WERI-Rb-1 (cell line): ENCODE measurements at regions not wholly inside any gene's neighbourhood (a gene's known extent, or its start where the extent isn't known, plus 50 kb on each side); places are given as distances from the start of the nearest gene placed in this dataset.

Experiments
- DNase-seq: peaks from one replicate; pipeline ENCODE4 v3.0.0-alpha.2; 2020
- H3K27ac ChIP-seq: fragments of 250-450 bp; sonication (Bioruptor Pico); 2 replicates; pipeline ENCODE4 v1.5.1; 2020; ENCODE audit warnings: mild to moderate bottlenecking, moderate library complexity
- H3K27me3 ChIP-seq: fragments of 250-450 bp; sonication (Bioruptor Pico); 2 replicates; pipeline ENCODE4 v1.5.1; 2021; ENCODE audit warnings: mild to moderate bottlenecking, low read depth, moderate library complexity; ENCODE audit not compliant: insufficient read depth, severe bottlenecking
- H3K36me3 ChIP-seq: fragments of 250-450 bp; sonication (Bioruptor Pico); 2 replicates; pipeline ENCODE4 v1.5.1; 2020; ENCODE audit warnings: mild to moderate bottlenecking, moderate library complexity
- H3K4me3 ChIP-seq: 2 replicates; pipeline ENCODE4 v1.5.1; 2011; ENCODE audit warnings: low read depth, mild to moderate bottlenecking, control low read depth, low read length
- H3K9me3 ChIP-seq: fragments of 250-450 bp; sonication (Bioruptor Pico); 2 replicates; pipeline ENCODE4 v1.5.1; 2021; ENCODE audit warnings: mild to moderate bottlenecking, moderate library complexity; ENCODE audit not compliant: severe bottlenecking
- CTCF ChIP-seq: IDR thresholded peaks from 2 replicates; pipeline ENCODE4 v1.5.1; 2011; ENCODE audit warnings: low read depth, mild to moderate bottlenecking, control low read depth, inconsistent platforms, low read length

- TF ChIP-seq CTCF = no peak
- no peak overlapping the region for H3K4me3 ChIP-seq
- no peaks in the 10 kb centered on the region for H3K9me3 ChIP-seq
- DNase-seq = no peak
- no peak overlapping the region for H3K27ac ChIP-seq
- no peaks in the 10 kb centered on the region for H3K36me3 ChIP-seq
- H3K27me3 ChIP-seq = no peaks in the 10 kb centered on the region
These were observed 1079.9 kb upstream of the ACO1 start for GRCh38 chr9:31304576-31304975.

DNA sequence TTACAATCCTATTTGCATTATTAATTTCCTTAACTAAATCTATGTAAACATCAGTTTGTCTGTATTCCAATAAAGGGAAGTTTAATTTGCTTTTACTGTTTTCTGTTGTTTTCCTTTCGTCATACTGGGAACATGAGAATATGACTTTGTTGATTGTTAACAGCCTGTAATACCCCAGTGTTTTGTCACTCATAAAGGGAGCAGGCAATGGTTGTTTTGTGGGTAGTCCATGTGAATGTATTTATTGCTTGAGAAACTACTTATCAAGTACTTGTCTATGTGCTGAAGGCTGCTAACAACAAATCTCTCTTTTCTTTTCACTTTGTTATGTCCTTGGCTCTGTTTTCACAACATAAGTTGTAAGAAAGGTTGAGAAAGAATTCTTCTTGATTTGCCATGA lies 1070.2 kb upstream of the ACO1 start:
- DNase-seq = no peak
- H3K4me3 ChIP-seq = no peak overlapping the region
- no peaks in the 10 kb centered on the region for H3K27me3 ChIP-seq
- H3K9me3 ChIP-seq = no peaks in the 10 kb centered on the region
- H3K27ac ChIP-seq = no peak overlapping the region
- no peaks in the 10 kb centered on the region for H3K36me3 ChIP-seq
- no peak for TF ChIP-seq CTCF

- Histone ChIP-seq H3K27me3 (no peaks in the 10 kb centered on the region), H3K4me3 (no peak overlapping the region), H3K36me3 (no peaks in the 10 kb centered on the region), H3K27ac (no peak overlapping the region), H3K9me3 (no peaks in the 10 kb centered on the region)
- no peak for TF ChIP-seq CTCF
- no peak for DNase-seq
These were observed 1063.9 kb upstream of the ACO1 start for GRCh38 chr9:31320494-31320893.

DNA sequence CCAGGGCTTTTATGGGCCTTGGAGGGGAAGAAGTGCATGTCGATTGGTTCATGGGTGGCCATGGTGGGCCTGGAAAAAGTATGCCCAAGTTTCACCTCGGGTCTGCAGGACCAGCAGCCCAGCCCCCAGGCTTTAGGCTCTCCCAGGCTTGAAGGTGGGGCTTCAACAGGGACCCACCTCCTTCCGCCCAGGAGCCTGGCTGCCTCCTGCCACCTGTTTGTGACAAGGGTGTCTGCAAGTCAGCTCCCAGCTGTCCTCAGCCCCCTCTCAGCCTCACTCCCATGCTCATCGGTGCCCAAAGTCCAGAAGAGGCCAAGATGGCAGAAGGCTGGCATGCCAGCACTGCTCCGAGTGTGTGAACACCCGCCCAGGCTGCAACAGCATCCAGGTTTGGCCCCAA lies 1063.2 kb upstream of the ACO1 start:
- Histone ChIP-seq H3K27me3 (no peaks in the 10 kb centered on the region), H3K9me3 (no peaks in the 10 kb centered on the region), H3K4me3 (no peak overlapping the region), H3K36me3 (no peaks in the 10 kb centered on the region), H3K27ac (no peak overlapping the region)
- no peak for DNase-seq
- no peak for TF ChIP-seq CTCF

DNA sequence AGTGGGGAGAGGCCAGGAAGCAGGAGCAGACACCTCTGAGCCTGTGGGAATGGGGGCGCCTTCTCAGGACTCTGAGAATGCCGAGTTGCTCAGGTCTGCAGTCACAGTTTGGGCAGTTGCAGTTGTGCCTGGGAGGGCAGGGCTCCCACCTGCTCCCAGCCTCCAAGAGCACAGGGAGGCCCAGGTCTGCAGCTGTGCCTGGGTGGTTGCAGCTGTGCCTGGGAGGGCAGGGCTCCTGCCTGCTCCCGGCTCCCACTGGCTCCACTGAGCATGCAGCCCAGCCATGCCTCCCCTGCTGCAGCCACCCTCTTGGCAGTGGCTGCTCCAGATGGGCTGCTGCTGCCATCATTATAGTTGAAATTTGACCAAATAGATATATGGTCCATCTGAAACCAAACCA lies 1062.8 kb upstream of the ACO1 start:
- Histone ChIP-seq H3K4me3 (no peak overlapping the region), H3K27ac (no peak overlapping the region), H3K27me3 (no peaks in the 10 kb centered on the region), H3K36me3 (no peaks in the 10 kb centered on the region), H3K9me3 (no peaks in the 10 kb centered on the region)
- no peak for DNase-seq
- TF ChIP-seq CTCF = no peak

DNA sequence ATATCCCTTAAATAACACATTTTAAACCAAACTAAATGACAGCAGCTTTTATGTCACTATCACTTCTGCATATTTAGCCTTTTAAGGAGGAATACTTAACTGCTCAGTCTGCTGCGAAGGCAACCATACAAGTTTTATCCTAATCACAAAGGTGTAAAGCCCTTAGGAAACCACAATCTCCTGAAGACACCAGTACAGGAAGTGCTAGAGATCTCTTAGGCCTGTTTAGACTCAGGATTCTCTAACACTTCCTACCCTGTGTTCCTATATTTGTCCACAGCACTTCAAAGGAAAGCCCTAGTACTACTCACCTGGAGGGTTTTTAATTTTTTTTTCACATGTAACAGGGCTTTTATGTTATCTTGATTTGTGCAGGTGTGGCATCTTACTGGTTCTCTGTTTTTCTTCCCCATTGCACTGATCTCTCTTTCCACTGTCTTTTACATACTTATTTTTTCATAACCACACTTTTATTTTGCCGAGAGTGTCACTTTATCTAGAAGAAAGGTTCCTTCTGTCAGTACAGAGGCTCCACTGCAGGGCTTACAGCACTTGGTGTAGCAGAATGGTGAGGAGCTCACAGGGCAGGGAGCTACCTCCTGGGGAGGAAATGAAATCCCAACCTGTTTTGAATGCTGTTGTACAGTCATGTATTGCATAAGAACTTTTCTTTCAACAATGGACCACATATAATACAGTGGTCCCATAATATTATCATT lies 1060.6 kb upstream of the ACO1 start:
- Histone ChIP-seq H3K36me3 (no peaks in the 10 kb centered on the region), H3K27me3 (no peaks in the 10 kb centered on the region), H3K27ac (no peak overlapping the region), H3K9me3 (no peaks in the 10 kb centered on the region), H3K4me3 (no peak overlapping the region)
- no peak for TF ChIP-seq CTCF
- no peak for DNase-seq
